Osteoblast (primary cell): ENCODE measurements at regions not wholly inside any gene's neighbourhood (a gene's known extent, or its start where the extent isn't known, plus 50 kb on each side); places are given as distances from the start of the nearest gene placed in this dataset.
"Not testable (repeated sequence)": the region's sequence is repeated elsewhere in the genome, so short reads cannot be mapped to it uniquely, and the experiment has no call there.

Experiments
- DNase-seq: peaks from one replicate; pipeline ENCODE4 v3.0.0; 2011; ENCODE audit warnings: low spot score, mixed read lengths; ENCODE audit not compliant: insufficient read length; ENCODE audit errors: missing footprints
- H2AFZ ChIP-seq: 2 replicates; pipeline ENCODE4 v1.6.0; 2011; ENCODE audit warnings: mild to moderate bottlenecking, low read length
- H3K27ac ChIP-seq: 2 replicates; pipeline ENCODE4 v1.5.1; 2011; ENCODE audit warnings: mild to moderate bottlenecking, low read depth, low read length, moderate library complexity
- H3K27me3 ChIP-seq: 2 replicates; pipeline ENCODE4 v1.6.0; 2012; ENCODE audit warnings: mild to moderate bottlenecking, control low read depth, inconsistent platforms, low read length, moderate library complexity; ENCODE audit not compliant: insufficient read depth
- H3K36me3 ChIP-seq: 2 replicates; pipeline ENCODE4 v1.5.1; 2011; ENCODE audit warnings: mild to moderate bottlenecking, low read length, control low read depth, moderate library complexity; ENCODE audit not compliant: insufficient read depth
- H3K4me1 ChIP-seq: 2 replicates; pipeline ENCODE4 v1.5.1; 2011; ENCODE audit warnings: mild to moderate bottlenecking, low read length, control low read depth, moderate library complexity; ENCODE audit not compliant: insufficient read depth
- H3K4me2 ChIP-seq: 2 replicates; pipeline ENCODE4 v1.6.0; 2011; ENCODE audit warnings: mild to moderate bottlenecking, low read length; ENCODE audit not compliant: insufficient read depth
- H3K4me3 ChIP-seq: fragments of 200-600 bp; sonication (generic); 3 replicates; pipeline ENCODE4 v1.5.1; 2012; ENCODE audit warnings: mild to moderate bottlenecking, low read length, inconsistent platforms; ENCODE audit not compliant: insufficient read depth
- H3K79me2 ChIP-seq: 2 replicates; pipeline ENCODE4 v1.6.0; 2012; ENCODE audit warnings: mild to moderate bottlenecking, low read length, control low read depth, inconsistent platforms; ENCODE audit not compliant: insufficient read depth
- H3K9me3 ChIP-seq: 2 replicates; pipeline ENCODE4 v1.5.1; 2011; ENCODE audit warnings: low read depth, low read length, control low read depth
- H4K20me1 ChIP-seq: 2 replicates; pipeline ENCODE4 v1.6.0; 2012; ENCODE audit warnings: mild to moderate bottlenecking, low read length, control low read depth; ENCODE audit not compliant: insufficient read depth
- TF ChIP-seq, protein P1 (sequence below): IDR thresholded peaks from 2 replicates; pipeline ENCODE4 v1.5.1; 2011; ENCODE audit warnings: mild to moderate bottlenecking, low read depth, low read length, moderate library complexity; ENCODE audit errors: extremely low read depth

DNA sequence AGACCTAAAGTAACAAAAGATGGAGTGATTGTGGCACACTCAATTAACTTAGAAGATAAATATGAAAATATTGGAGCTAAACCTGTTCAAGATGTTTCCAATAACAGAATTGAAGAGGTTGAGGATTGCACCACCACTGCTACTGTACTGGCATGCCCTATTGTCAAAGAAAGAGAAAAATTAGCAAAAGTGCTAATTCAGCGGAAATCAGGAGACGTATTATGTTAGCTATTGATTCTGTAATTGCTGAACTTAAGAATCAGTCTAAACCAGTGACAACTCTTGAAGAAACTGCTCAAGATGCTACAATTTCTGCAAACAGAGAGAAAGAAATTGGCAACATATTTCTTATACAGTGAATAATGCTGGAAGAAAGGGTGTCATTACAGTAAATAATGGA lies 754.4 kb downstream of the CDH18 start:
- no peaks in the 10 kb centered on the region for H3K27me3 ChIP-seq
- DNase-seq, result no peak
- H3K4me3 ChIP-seq, result no peak overlapping the region
- no peak overlapping the region for H2AFZ ChIP-seq
- TF ChIP-seq, protein P1, sequence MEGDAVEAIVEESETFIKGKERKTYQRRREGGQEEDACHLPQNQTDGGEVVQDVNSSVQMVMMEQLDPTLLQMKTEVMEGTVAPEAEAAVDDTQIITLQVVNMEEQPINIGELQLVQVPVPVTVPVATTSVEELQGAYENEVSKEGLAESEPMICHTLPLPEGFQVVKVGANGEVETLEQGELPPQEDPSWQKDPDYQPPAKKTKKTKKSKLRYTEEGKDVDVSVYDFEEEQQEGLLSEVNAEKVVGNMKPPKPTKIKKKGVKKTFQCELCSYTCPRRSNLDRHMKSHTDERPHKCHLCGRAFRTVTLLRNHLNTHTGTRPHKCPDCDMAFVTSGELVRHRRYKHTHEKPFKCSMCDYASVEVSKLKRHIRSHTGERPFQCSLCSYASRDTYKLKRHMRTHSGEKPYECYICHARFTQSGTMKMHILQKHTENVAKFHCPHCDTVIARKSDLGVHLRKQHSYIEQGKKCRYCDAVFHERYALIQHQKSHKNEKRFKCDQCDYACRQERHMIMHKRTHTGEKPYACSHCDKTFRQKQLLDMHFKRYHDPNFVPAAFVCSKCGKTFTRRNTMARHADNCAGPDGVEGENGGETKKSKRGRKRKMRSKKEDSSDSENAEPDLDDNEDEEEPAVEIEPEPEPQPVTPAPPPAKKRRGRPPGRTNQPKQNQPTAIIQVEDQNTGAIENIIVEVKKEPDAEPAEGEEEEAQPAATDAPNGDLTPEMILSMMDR, result no peak
- H3K4me1 ChIP-seq, result no peaks in the 10 kb centered on the region
- H3K27ac ChIP-seq, result no peak overlapping the region
- no peaks in the 10 kb centered on the region for H4K20me1 ChIP-seq
- H3K9me3 ChIP-seq, result peaks cover 9% of the 10 kb centered on the region
- H3K36me3 ChIP-seq, result no peaks in the 10 kb centered on the region
- no peak overlapping the region for H3K4me2 ChIP-seq
- H3K79me2 ChIP-seq, result no peaks in the 10 kb centered on the region

DNA sequence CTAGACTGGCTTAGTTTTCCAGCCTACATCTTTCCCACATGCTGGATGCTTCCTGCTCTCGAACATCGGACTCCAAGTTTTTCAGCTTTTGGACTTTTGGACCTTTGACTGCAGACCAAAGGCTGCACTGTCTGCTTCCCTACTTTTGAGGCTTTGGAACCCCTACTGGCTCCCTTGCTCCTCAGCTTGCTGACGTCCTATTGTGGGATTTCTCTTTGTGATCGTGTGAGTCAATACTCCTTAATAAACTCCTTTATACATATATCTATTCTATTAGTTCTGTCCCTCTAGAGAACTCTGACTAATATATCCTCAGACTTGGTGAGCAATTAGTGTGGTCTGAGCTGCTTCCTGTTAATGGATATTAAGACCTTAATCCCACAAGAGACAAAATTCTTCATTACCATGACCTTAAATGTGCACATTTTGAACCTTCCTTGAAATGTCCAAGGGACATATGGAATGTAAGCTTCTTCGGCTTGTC lies 752.9 kb downstream of the CDH18 start:
- no peaks in the 10 kb centered on the region for H3K4me1 ChIP-seq
- peaks cover 9% of the 10 kb centered on the region for H3K9me3 ChIP-seq
- no peaks in the 10 kb centered on the region for H3K79me2 ChIP-seq
- H3K27me3 ChIP-seq, result no peaks in the 10 kb centered on the region
- H3K4me3 ChIP-seq, result no peak overlapping the region
- TF ChIP-seq, protein P1, result no peak
- no peak overlapping the region for H3K4me2 ChIP-seq
- no peak overlapping the region for H2AFZ ChIP-seq
- no peak overlapping the region for H3K27ac ChIP-seq
- H3K36me3 ChIP-seq, result no peaks in the 10 kb centered on the region
- no peak for DNase-seq
- no peaks in the 10 kb centered on the region for H4K20me1 ChIP-seq

DNA sequence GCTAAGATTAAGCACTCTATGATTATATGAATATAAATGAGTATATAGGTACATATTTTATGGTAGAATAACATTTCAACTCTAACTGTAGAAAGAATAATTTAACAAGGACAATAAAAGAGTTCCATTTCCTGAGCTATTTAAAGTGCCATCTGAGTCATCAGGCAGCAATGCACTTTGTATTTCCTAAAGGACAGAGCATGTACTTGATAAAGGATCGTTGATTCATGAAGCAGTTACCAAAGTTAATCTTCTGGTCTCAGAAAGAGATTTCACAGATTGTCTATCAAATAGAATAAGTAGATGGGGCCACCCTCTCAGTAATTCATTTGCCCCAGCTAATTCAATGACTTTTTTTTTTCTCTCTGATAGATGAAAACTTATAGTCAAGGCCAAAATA lies 747.8 kb downstream of the CDH18 start:
- Histone ChIP-seq H3K4me2 (no peak overlapping the region), H2AFZ (no peak overlapping the region), H3K9me3 (peaks cover 7% of the 10 kb centered on the region), H3K4me1 (no peaks in the 10 kb centered on the region), H3K79me2 (no peaks in the 10 kb centered on the region), H3K36me3 (no peaks in the 10 kb centered on the region), H3K4me3 (no peak overlapping the region), H3K27me3 (no peaks in the 10 kb centered on the region), H3K27ac (no peak overlapping the region), H4K20me1 (no peaks in the 10 kb centered on the region)
- DNase-seq, result no peak
- TF ChIP-seq, protein P1, result no peak

DNA sequence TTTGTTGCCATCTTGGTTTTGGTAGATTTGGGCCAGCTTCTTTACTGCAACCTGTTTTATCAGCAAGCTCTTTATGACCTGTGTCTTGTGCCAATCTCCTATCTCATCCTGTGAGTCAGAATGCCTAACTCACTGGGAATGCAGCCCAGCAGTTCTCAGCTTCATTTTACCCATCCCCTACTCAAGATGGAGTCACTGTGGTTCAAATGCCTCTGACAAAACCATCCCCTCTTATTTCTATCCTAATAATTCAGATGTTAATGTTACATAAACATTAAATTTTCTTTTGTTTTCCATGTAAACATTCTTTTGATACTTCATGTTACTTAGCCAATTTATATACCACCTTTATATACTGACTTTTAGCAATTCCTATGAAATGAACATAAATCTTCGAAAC lies 746.3 kb downstream of the CDH18 start:
- Histone ChIP-seq H3K36me3 (no peaks in the 10 kb centered on the region), H3K27ac (no peak overlapping the region), H3K4me1 (no peaks in the 10 kb centered on the region), H3K9me3 (no peaks in the 10 kb centered on the region), H3K4me2 (no peak overlapping the region), H3K27me3 (no peaks in the 10 kb centered on the region), H3K4me3 (no peak overlapping the region), H3K79me2 (no peaks in the 10 kb centered on the region), H2AFZ (no peak overlapping the region), H4K20me1 (no peaks in the 10 kb centered on the region)
- TF ChIP-seq, protein P1, result no peak
- DNase-seq, result no peak

DNA sequence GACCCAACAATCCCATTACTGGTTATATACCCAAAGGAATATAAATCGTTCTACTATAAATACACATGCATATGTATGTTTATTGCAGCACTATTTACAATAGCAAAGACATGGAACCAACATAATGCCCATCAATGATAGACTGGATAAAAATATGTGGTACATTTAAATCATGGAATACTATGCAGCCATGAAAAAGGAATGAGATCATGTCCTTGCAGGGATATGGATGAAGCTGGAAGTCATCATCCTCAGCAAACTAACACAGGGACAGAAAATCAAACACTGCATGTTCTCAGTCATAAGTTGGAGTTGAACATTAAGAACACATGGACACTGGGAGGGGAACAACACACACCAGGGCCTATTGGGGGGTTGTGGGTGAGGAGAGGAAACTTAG lies 741.8 kb downstream of the CDH18 start:
- H3K4me2 ChIP-seq, H3K9me3 ChIP-seq, H2AFZ ChIP-seq, H3K27ac ChIP-seq, DNase-seq, H3K27me3 ChIP-seq, H3K36me3 ChIP-seq, H4K20me1 ChIP-seq, H3K79me2 ChIP-seq, H3K4me3 ChIP-seq, H3K4me1 ChIP-seq: not testable (repeated sequence)
